OCI-LY3 (cell line): ENCODE measurements at regions not wholly inside any gene's neighbourhood (a gene's known extent, or its start where the extent isn't known, plus 50 kb on each side); places are given as distances from the start of the nearest gene placed in this dataset.

Source experiments
- H2AFZ ChIP-seq: fragments of 200-600, 300-600 bp; shearing (Covaris generic); 2 replicates; pipeline ENCODE4 v1.6.0; 2014; ENCODE audit warnings: antibody characterized with exemption, low read depth, low read length
- H3K27ac ChIP-seq: fragments of 200-600, 300-600 bp; sonication (generic); 2 replicates; pipeline ENCODE4 v1.5.1; 2014; ENCODE audit warnings: mild to moderate bottlenecking, low read length, moderate library complexity, mixed read lengths
- H3K27me3 ChIP-seq: fragments of 200-600, 300-600 bp; sonication (generic); 2 replicates; pipeline ENCODE4 v1.6.1; 2014; ENCODE audit warnings: low read depth, low read length, mixed read lengths
- H3K36me3 ChIP-seq: fragments of 200-600, 300-600 bp; sonication (generic); replicated peaks from 2 replicates; pipeline ENCODE3; 2014; ENCODE audit warnings: low read depth, low read length, mixed read lengths
- H3K4me1 ChIP-seq: fragments of 300-600, 200-600 bp; sonication (generic); 2 replicates; pipeline ENCODE4 v1.6.1; 2014; ENCODE audit warnings: low read length, mixed read lengths
- H3K4me2 ChIP-seq: fragments of 200-600, 300-600 bp; sonication (generic); 2 replicates; pipeline ENCODE4 v1.6.1; 2014; ENCODE audit warnings: low read length, mixed read lengths
- H3K4me3 ChIP-seq: fragments of 300-600, 200-600 bp; sonication (generic); 2 replicates; pipeline ENCODE4 v1.5.1; 2014; ENCODE audit warnings: antibody characterized with exemption, mild to moderate bottlenecking, low read length, moderate library complexity
- H3K79me2 ChIP-seq: fragments of 300-600, 200-600 bp; shearing (Covaris generic); 2 replicates; pipeline ENCODE4 v1.6.1; 2014; ENCODE audit warnings: mild to moderate bottlenecking, low read length, mixed read lengths
- H3K9ac ChIP-seq: fragments of 300-600, 200-600 bp; shearing (Covaris generic); 2 replicates; pipeline ENCODE4 v1.6.0; 2014; ENCODE audit warnings: mild to moderate bottlenecking, low read length, moderate library complexity
- H3K9me3 ChIP-seq: fragments of 200-600, 300-600 bp; shearing (Covaris generic); 2 replicates; pipeline ENCODE4 v1.6.1; 2014; ENCODE audit warnings: low read length, mixed read lengths; ENCODE audit not compliant: insufficient read depth
- H4K20me1 ChIP-seq: fragments of 200-600, 300-600 bp; sonication (generic); 2 replicates; pipeline ENCODE4 v1.6.1; 2016; ENCODE audit warnings: low read length, mixed read lengths; ENCODE audit not compliant: insufficient read depth
- CTCF ChIP-seq: fragments of 200-600, 300-600 bp; sonication (generic); IDR thresholded peaks from 2 replicates; pipeline ENCODE4 v1.5.1; 2014; ENCODE audit warnings: antibody characterized with exemption, low read length, low read depth
- EZH2phosphoT487 ChIP-seq: fragments of 200-600 bp; shearing (Covaris generic); IDR thresholded peaks from 2 replicates; pipeline ENCODE4 v1.6.1; 2018; ENCODE audit warnings: antibody characterized with exemption, mixed run types, low read depth

- Histone ChIP-seq H4K20me1 (no peaks in the 10 kb centered on the region), H3K36me3 (no peaks in the 10 kb centered on the region), H3K4me1 (no peaks in the 10 kb centered on the region), H3K4me2 (no peak overlapping the region), H3K9me3 (no peaks in the 10 kb centered on the region), H3K4me3 (no peak overlapping the region), H3K79me2 (no peaks in the 10 kb centered on the region), H3K27ac (no peak overlapping the region), H2AFZ (no peak overlapping the region), H3K27me3 (no peaks in the 10 kb centered on the region), H3K9ac (no peak overlapping the region)
- TF ChIP-seq EZH2phosphoT487 (no peak), CTCF (no peak)
Measured at GRCh38 chr9:12276505-12276904, 416.7 kb upstream of the TYRP1 start.

DNA sequence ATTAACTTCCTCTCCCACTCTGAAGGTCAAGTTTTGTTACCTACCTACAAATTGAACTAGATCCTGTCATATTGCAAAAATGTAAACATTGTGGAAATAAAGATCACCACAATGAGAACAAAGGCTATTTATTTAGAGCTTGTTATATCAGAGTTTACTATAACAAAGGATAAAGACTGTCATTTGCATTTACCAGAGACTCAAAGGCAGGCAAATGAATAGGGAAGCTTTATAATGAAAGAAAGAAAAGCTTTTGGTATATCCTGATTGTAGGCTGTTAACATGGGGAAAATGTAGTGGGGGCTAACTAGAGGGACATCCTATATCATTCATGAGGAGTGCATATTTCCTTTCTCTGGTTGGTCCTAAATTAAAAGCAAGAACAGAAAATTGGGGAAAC, 403.5 kb upstream of the TYRP1 start:
- H4K20me1 ChIP-seq: no peaks in the 10 kb centered on the region
- H3K9ac ChIP-seq: no peak overlapping the region
- TF ChIP-seq CTCF (no peak), EZH2phosphoT487 (no peak)
- H2AFZ ChIP-seq: no peak overlapping the region
- no peak overlapping the region for H3K27ac ChIP-seq
- no peaks in the 10 kb centered on the region for H3K79me2 ChIP-seq
- no peak overlapping the region for H3K4me2 ChIP-seq
- no peaks in the 10 kb centered on the region for H3K4me1 ChIP-seq
- no peak overlapping the region for H3K4me3 ChIP-seq
- no peaks in the 10 kb centered on the region for H3K9me3 ChIP-seq
- H3K36me3 ChIP-seq: no peaks in the 10 kb centered on the region
- H3K27me3 ChIP-seq: no peaks in the 10 kb centered on the region

- H3K27me3 ChIP-seq: no peaks in the 10 kb centered on the region
- no peak overlapping the region for H3K4me2 ChIP-seq
- no peaks in the 10 kb centered on the region for H3K79me2 ChIP-seq
- no peak overlapping the region for H3K4me3 ChIP-seq
- no peaks in the 10 kb centered on the region for H3K36me3 ChIP-seq
- no peak overlapping the region for H3K9ac ChIP-seq
- no peak for TF ChIP-seq EZH2phosphoT487
- TF ChIP-seq CTCF: no peak
- H3K27ac ChIP-seq: no peak overlapping the region
- no peaks in the 10 kb centered on the region for H4K20me1 ChIP-seq
- H3K9me3 ChIP-seq: no peaks in the 10 kb centered on the region
- H3K4me1 ChIP-seq: no peaks in the 10 kb centered on the region
- H2AFZ ChIP-seq: no peak overlapping the region
Measured at GRCh38 chr9:12290166-12290869, 402.9 kb upstream of the TYRP1 start.

- Histone ChIP-seq H3K9me3 (no peaks in the 10 kb centered on the region), H2AFZ (no peak overlapping the region), H3K4me1 (no peaks in the 10 kb centered on the region), H3K27ac (no peak overlapping the region), H3K4me3 (no peak overlapping the region), H3K36me3 (no peaks in the 10 kb centered on the region), H3K4me2 (no peak overlapping the region), H3K9ac (no peak overlapping the region), H3K27me3 (no peaks in the 10 kb centered on the region), H3K79me2 (no peaks in the 10 kb centered on the region), H4K20me1 (no peaks in the 10 kb centered on the region)
- no peak for TF ChIP-seq CTCF
- no peak for TF ChIP-seq EZH2phosphoT487
Measured at GRCh38 chr9:12305211-12305610, 388.0 kb upstream of the TYRP1 start.
